ENCODE measurements at regions not wholly inside any gene's neighbourhood (a gene's known extent, or its start where the extent isn't known, plus 50 kb on each side); places are given as distances from the start of the nearest gene placed in this dataset.
"Not testable (repeated sequence)": the region's sequence is repeated elsewhere in the genome, so short reads cannot be mapped to it uniquely, and the experiment has no call there.

DNA sequence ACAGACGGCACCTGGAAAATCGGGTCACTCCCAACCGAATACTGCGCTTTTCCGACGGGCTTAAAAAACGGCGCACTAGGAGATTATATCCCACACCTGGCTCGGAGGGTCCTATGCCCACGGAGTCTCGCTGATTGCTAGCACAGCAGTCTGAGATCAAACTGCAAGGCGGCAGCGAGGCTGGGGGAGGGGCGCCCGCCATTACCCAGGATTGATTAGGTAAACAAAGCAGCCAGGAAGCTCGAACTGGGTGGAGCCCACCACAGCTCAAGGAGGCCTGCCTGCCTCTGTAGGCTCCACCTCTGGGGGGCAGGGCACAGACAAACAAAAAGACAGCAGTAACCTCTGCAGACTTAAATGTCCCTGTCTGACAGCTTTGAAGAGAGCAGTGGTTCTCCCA, 64.5 kb downstream of the SLC30A10 start:
- DNase-seq (ENCODE audit: low read depth): not testable (repeated sequence)

- no peak for DNase-seq (ENCODE audit: low read depth)
Observed at GRCh38 chr1:219862366-219862765, 66.0 kb downstream of the SLC30A10 start.

GRCh38 chr1:219858980-219859379, 69.4 kb downstream of the SLC30A10 start:
- no peak for DNase-seq (ENCODE audit: low read depth)

- peak; percentile 3 for DNase-seq (ENCODE audit: low read depth)
Observed at GRCh38 chr1:219847215-219847855, 81.0 kb downstream of the SLC30A10 start.

DNA sequence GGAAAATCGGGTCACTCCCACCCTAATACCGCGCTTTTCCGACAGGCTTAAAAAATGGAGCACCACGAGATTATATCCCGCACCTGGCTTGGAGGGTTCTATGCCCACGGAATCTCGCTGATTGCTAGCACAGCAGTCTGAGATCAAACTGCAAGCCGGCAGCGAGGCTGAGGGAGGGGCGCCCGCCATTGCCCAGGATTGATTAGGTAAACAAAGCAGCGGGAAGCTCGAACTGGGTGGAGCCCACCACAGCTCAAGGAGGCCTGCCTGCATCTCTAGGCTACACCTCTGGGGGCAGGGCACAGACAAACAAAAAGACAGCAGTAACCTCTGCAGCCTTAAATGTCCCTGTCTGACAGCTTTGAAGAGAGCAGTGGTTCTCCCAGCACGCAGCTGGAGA, 88.8 kb downstream of the SLC30A10 start:
- DNase-seq (ENCODE audit: low read depth): not testable (repeated sequence)

GRCh38 chr1:219837994-219838294, 90.4 kb downstream of the SLC30A10 start:
- DNase-seq (ENCODE audit: low read depth): no peak

- peak; percentile 52 for DNase-seq (ENCODE audit: low read depth)
Observed at GRCh38 chr1:219837274-219837993, 90.9 kb downstream of the SLC30A10 start.

- DNase-seq (ENCODE audit: low read depth): no peak
Observed at GRCh38 chr1:219834314-219834917, 93.9 kb downstream of the SLC30A10 start.

DNA sequence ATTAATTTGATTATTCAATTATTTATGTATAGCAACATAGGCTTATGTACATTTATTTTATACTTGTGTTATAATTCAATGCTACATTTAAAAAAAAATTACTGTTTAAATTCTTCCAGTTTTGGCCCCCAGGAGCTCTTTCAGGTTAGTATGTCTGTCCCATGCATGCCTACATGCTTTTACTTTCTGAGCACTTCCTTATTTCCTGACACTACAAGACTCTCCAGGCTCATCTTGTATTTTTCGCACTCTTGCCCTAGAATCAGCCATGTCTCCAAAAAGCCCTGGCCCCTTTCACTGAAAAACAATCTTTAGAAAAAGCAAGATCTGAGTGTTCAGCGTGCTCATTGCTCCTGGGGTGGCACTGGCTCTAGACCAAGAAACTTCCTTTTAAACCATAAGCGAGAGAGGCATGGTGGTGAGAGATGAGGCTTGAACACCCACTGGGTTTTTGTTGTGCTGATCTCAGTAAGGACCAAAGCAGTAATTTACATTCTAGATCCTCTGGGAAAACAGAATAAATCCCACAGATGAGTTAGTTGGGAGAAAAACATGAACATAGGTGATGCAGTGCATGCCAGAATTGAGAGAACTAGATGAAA, 95.0 kb downstream of the SLC30A10 start:
- DNase-seq (ENCODE audit: low read depth): no peak

- no peak for DNase-seq (ENCODE audit: low read depth)
Observed at GRCh38 chr1:219826290-219826689, 102.1 kb downstream of the SLC30A10 start.

DNA sequence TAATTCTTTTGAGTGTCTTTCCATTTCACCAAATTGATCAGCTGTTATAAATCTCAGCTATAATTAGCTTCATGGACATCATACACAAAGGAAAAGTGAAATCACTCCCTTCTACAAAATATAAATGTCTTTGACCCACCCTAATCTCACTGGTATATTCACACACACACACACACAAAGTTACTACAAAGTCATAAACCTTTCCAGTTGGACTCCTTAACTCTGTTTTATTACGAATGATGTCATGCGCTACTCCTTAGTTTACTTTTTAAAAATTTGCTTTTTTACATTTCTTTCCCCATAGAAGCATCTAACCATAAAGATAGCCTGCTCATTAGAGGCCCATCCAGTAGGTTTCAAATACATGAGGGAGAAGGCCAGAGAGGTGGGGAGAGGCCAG, 103.0 kb downstream of the SLC30A10 start:
- no peak for DNase-seq (ENCODE audit: low read depth)

DNA sequence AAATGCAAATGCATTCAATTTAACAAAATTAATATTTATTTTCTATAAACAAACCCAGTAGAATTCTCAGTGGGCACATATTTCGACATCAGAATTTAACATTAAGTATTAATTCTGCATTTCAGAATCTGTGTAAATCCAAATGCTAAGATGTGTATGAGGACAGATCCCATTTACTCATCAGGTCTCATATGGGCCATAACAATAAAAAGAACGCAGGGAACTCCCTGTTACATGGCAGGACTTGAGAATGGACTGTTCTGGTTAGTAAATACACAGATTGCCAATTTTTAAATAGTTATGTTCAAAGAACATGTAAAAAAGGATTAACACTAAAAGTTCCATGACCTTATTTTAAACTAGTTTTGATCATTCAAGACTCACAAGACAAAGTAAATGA, 104.0 kb downstream of the SLC30A10 start:
- no peak for DNase-seq (ENCODE audit: low read depth)

DNA sequence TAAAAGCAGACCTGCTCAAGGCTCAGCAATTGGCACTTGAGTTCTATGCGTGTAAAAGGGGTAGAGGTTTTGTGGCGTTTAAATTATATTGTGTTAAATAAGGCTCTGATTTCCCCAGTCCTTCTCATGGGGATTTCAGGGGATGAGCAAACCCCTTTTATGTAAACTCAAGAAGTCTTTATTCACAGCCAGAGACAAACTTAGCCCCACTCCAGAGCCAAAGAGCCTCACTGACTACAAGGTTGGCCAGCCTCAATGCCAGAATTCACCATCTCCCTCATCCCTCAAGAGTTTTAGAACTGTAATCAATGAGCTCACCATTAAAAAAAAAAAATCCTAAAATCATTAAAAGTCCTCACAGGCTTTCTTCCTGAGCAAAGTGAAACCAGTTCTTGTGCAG, 107.8 kb downstream of the SLC30A10 start:
- DNase-seq (ENCODE audit: low read depth): no peak

DNA sequence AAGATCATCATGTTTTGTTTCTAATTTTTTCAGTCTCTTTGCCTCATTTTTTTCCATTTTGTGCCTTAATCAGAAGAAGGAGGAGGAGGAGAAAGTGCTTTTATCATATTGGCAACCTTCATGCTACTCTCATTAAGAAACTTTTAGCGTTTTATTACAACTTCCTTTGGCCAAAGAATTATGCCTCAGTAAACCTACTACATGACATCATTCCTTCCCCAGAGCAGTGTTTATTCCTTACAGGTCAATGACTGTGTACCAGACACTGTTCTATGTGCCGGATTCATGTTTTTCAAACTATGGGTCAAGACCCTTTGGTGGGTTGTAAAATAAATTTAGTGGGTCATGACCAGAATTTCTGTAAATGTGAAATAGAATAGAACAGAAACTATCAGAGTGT, 110.4 kb downstream of the SLC30A10 start:
- no peak for DNase-seq (ENCODE audit: low read depth)

DNA sequence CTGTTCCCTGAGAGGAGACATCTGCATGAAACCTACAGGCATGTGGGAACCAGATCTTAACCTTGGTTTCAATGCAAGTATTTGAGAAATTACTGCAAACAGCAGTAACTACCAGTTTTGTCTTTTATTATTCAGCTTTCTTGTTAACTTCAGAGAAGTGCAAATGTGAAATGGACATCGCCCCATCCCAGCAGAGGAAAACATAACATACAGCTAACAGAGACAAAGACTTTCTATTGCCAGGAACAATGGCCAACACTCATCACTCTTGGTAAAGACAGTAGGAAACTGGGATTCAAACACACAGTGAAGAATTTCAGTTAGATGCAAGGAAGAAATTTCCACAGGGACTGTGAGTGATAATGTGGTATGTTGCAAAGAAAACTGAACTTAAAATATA, 115.1 kb downstream of the SLC30A10 start:
- no peak for DNase-seq (ENCODE audit: low read depth)

GRCh38 chr1:219812491-219813203, 115.7 kb downstream of the SLC30A10 start:
- DNase-seq (ENCODE audit: low read depth): peak; percentile 66

DNA sequence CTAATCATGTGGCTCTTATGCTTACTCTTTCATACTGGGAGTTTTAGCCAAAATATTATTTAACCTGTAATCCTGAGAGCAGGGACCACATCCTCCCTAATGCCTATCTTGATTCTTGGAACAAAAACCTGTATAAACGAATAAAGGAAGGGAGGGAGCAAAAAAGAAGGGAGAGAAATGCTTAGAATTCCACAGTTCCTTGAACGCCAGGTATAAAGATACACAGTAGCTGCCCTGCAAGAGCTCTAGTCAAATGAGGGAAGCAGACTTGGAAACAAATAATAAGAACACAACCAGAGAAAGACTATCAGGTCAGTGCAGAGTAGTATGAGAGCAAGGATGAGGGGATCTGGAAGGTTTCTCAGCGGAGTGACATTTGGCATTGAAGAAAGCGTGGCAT, 116.3 kb downstream of the SLC30A10 start:
- DNase-seq (ENCODE audit: low read depth): no peak

- no peak for DNase-seq (ENCODE audit: low read depth)
Observed at GRCh38 chr1:219810451-219810850, 117.9 kb downstream of the SLC30A10 start.

DNA sequence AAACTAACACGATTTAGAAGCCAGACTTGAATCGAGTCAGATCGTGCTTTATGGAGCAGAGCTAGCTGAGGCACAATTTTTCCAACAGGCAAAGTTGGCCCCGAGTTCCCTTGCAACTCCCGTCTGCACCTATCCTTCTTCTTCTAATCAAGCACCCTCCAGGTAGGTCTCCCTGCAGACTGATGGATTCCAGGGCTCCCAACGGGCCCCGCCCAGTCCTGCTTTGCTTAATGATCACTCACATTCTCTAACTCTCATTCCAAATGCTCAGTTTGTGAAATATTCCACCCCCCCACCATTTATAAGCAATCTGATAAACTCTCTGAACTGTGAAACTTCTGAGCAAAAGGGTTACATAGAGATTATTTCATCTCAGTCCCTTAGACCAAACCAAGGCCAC, 119.6 kb downstream of the SLC30A10 start:
- no peak for DNase-seq (ENCODE audit: low read depth)

- no peak for DNase-seq (ENCODE audit: low read depth)
Observed at GRCh38 chr1:219806642-219807041, 121.7 kb downstream of the SLC30A10 start.

GRCh38 chr1:219806020-219806419, 122.3 kb downstream of the SLC30A10 start:
- no peak for DNase-seq (ENCODE audit: low read depth)

- DNase-seq (ENCODE audit: low read depth): no peak
Observed at GRCh38 chr1:219805191-219805590, 123.2 kb downstream of the SLC30A10 start.

Measured in EH (cell line).